ES-I3 (cell line): ENCODE measurements at regions not wholly inside any gene's neighbourhood (a gene's known extent, or its start where the extent isn't known, plus 50 kb on each side); places are given as distances from the start of the nearest gene placed in this dataset.

ENCODE experiments used
- H3K36me3 ChIP-seq: 2 replicates; pipeline ENCODE4 v1.6.1; 2013; ENCODE audit warnings: mild to moderate bottlenecking, low read length, control low read depth, moderate library complexity; ENCODE audit not compliant: insufficient read depth
- H3K4me1 ChIP-seq: 2 replicates; pipeline ENCODE4 v1.6.1; 2013; ENCODE audit warnings: mild to moderate bottlenecking, control low read depth, low read length; ENCODE audit not compliant: insufficient read depth
- H3K9ac ChIP-seq: 2 replicates; pipeline ENCODE4 v1.6.1; 2013; ENCODE audit warnings: low read depth, mild to moderate bottlenecking, low read length, moderate library complexity
- H3K9me3 ChIP-seq: 2 replicates; pipeline ENCODE4 v1.6.1; 2013; ENCODE audit warnings: mild to moderate bottlenecking, low read length, moderate library complexity; ENCODE audit not compliant: control insufficient read depth, insufficient read depth

- Histone ChIP-seq H3K4me1 (peaks cover 3% of the 10 kb centered on the region), H3K9me3 (no peaks in the 10 kb centered on the region), H3K36me3 (no peaks in the 10 kb centered on the region), H3K9ac (peak overlapping the region; percentile 66; the same call in 1 of the 2 replicates)
Observed at GRCh38 chr18:26656431-26656943, 108.1 kb upstream of the KCTD1 start.

DNA sequence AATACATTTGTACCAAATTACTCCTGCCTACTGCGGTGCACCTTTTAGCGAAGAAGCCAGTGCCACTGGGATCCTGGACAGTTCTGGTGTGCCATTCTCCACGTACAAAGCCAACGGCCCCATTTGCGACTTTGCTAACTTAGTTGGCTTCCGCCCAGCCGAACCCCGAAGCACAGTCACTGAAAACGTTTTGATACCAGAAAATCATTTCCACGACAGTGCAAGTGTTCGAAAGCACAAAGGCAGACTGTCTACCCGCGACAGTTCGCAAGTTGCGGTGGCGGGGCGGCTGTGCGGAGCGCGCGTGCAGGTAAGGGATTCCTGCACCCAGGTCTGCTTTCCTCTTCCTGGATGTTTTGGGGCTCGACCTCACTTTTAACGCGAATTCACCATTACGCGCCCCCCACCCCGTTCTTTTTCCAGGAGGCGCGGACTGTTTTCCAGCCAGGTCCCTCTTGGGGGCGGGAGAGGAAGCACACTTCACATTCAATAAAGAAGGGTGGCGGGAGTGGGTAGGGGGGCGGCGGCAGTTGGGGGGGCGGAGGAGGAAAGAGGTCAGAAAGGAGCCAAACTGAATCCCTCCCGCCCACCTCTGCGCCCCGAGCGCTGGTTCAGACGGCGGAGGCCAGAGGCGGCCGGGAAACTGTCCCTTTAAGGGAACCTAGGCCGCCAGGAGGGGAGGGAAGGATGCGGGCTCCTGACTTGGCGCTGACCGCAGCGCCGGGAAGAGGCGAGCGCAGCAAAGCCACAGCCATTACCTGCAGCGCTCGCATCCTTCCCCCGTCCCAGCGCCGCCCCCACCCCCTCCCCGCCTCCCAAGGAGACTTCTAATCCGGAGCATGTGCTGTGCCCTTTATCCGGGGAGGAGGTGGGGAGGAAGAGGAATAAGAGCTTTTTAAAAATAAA, 107.4 kb upstream of the KCTD1 start:
- Histone ChIP-seq H3K9ac (peak overlapping the region; percentile 66), H3K9me3 (no peaks in the 10 kb centered on the region), H3K36me3 (no peaks in the 10 kb centered on the region)

DNA sequence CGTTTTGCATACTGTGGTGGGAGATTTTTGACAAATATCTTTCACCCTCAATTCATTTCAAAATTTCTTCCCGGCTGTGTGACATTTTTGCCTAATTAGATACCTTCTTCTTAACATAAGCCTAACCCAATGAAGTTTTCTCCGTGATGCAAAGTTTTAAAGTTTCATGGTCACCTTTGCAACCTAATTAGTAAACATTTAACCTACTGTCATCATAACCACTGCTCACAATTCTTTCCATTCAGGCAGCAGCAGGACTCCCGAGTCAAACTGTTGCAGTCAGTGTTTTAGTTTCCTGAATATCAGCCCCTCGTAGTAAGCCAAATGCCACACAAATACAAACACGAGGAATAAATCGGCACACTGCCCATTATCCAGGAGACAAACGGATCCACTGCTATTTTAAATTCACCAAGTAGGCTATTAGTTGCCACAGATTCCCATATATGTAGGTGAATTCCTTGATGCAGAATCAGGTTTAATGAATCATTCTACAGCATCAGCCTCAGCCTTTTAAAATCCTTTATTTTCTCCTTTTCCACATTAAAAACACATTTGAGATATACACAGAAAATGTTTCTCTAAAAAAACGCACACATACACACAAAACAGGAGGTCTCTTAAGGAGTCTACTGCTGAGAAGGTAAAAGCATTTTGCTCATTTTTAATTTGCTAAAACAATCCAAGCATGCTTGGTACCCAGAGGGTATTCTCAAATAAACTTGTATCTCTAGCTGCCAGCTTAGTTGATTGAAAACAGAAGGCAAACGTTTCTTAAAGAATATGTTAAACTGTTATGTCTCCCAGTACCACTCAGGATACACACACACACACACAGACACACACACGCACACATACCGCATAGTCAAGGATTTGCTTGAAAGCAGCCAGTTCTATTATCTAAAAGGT, 106.5 kb upstream of the KCTD1 start:
- Histone ChIP-seq H3K36me3 (no peaks in the 10 kb centered on the region), H3K4me1 (peaks cover 3% of the 10 kb centered on the region), H3K9me3 (no peaks in the 10 kb centered on the region), H3K9ac (peak overlapping the region; percentile 65; the same call in 1 of the 2 replicates)

More for the DNA sequence above, 107.4 kb upstream of the KCTD1 start:
- peaks cover 3% of the 10 kb centered on the region for H3K4me1 ChIP-seq

DNA sequence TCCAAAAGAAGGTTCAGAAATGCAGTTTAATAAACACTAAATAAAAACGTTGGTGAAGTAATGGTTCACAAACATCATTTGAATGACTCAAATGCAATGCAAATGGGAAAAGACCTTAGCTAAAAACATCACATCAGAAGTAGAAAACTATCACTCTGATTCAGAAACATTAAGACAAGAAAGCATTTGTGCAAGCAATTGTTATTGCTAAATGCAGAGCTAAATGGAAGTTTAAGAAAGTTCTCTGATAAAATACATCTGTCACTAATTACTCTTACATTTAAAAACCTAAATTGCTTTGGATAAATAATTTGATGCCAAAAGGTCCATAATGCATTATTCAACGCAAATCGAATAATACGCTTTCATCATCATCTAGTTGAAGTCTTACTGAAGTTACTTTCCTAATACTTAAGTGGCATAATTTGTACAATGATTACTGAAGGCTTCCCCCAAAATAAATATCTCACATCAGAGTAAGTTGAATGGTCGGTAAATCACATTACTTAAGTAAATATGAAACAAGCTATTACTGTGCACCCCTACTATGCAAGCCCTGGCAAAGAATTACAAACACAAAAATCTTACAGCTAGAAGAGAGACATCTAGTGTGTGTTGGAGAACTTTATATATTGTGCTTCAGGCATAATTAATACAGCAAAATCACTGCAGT, 105.7 kb upstream of the KCTD1 start:
- no peaks in the 10 kb centered on the region for H3K36me3 ChIP-seq
- no peaks in the 10 kb centered on the region for H3K9me3 ChIP-seq
- peaks cover 3% of the 10 kb centered on the region for H3K4me1 ChIP-seq
- H3K9ac ChIP-seq, result no peak overlapping the region

DNA sequence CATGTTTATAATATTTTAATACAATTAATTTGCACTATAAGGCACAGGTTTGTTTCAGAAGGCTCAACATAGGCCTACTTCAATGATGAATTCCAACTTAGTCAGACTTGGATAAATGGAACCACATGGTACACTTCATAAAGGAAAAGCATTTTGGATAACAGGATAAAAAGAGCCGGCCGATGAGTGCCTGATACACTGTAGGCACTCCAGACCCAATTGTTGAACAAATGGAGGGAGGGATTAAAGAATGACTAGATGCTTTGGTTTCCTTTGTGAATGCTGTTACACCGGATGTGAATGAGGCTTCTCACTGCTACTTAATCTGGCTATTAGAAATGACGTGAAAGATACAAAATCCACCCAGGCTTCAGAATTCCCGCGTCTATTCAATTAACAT, 104.1 kb upstream of the KCTD1 start:
- Histone ChIP-seq H3K9me3 (no peaks in the 10 kb centered on the region), H3K4me1 (no peaks in the 10 kb centered on the region; the same call in 1 of the 2 replicates), H3K9ac (no peak overlapping the region), H3K36me3 (no peaks in the 10 kb centered on the region)

DNA sequence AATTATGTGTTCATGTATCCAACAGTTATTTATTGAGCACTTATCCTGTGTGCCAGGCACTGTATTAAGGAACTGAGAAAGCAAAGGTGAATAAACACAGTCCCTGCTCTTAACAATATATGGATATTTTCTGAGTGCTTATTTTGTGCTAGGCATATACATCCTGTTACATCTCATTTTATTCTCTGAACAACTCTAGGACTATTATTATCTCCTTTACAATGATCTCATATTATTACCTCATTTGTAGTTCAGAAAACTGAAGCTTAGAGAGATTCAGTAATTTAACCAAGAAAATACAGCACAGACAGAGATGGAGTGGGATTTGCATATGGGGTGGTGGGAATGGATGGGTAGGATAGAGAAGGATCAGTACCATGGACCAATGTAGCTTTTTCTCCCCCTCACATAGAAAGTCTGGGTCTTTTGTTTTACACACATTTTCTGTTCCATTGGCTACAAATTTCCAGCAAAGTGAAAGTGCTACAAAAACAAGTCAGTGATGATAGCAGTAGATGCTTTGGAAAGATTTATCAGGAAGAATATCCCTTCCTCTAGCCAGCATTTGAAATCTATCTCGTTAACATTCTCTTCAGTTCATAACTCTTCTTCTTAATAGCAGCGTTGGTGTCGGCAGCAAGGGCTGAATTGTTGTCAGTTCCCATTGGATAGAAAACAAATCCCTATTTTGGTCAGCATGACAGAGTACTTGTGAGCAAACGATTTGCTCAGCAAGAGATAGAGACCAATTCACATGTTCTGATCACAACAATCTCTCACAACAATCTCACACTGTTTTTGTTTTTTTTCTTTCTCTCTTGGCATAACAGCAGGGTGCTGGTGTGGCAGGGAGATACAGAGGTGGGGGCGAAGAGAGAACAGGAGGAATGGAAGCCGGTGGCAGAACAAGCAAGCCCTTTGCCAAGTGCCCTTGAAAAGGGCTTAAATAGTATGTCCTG, 102.2 kb upstream of the KCTD1 start:
- H3K9ac ChIP-seq, result no peak overlapping the region
- no peaks in the 10 kb centered on the region for H3K36me3 ChIP-seq
- H3K9me3 ChIP-seq, result no peaks in the 10 kb centered on the region
- no peaks in the 10 kb centered on the region; the same call in 1 of the 2 replicates for H3K4me1 ChIP-seq

- Histone ChIP-seq H3K9me3 (no peaks in the 10 kb centered on the region), H3K9ac (no peak overlapping the region), H3K36me3 (no peaks in the 10 kb centered on the region), H3K4me1 (no peaks in the 10 kb centered on the region; the same call in 1 of the 2 replicates)
Observed at GRCh38 chr18:26649193-26649543, 100.8 kb upstream of the KCTD1 start.

DNA sequence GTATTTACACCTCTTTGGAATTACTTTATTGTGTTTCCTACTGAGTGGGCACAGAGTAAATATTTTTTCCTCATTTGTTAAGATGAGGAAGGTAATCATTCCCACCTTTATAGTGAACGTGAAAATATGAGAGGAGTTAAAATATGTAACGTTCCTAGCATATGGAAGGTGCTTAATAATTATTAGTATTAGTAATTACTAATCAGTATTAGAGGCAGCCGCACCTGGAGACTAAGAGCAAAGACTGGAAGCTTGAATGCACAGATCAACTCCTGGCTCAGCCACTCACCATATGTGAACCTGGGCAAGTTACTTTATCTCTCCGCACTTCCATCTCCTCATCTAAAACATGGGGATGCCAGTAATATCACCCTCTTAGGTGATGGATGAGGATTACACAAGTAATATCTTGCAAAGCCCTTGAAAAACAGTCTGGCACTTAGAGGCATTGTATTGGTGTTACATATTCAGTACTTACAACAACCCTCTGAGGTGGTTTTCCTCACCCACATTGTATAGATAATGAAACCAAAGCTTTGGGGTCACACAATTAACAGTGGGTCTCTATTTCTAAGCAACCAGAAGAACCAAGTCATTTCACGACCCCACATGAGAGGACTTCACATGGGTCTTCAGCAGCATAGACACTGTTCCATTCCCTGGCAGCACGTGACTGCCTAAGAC, 100.3 kb upstream of the KCTD1 start:
- Histone ChIP-seq H3K36me3 (no peaks in the 10 kb centered on the region), H3K9ac (no peak overlapping the region), H3K9me3 (no peaks in the 10 kb centered on the region), H3K4me1 (no peaks in the 10 kb centered on the region; the same call in 1 of the 2 replicates)

- no peak overlapping the region for H3K9ac ChIP-seq
- H3K36me3 ChIP-seq, result no peaks in the 10 kb centered on the region
- no peaks in the 10 kb centered on the region for H3K9me3 ChIP-seq
- no peaks in the 10 kb centered on the region; the same call in 1 of the 2 replicates for H3K4me1 ChIP-seq
Observed at GRCh38 chr18:26646901-26647300, 98.5 kb upstream of the KCTD1 start.

- H3K4me1 ChIP-seq, result no peaks in the 10 kb centered on the region
- no peaks in the 10 kb centered on the region for H3K9me3 ChIP-seq
- no peaks in the 10 kb centered on the region for H3K36me3 ChIP-seq
- H3K9ac ChIP-seq, result no peak overlapping the region
Observed at GRCh38 chr18:26642440-26643348, 94.3 kb upstream of the KCTD1 start.

GRCh38 chr18:26640541-26640940, 92.2 kb upstream of the KCTD1 start:
- Histone ChIP-seq H3K36me3 (no peaks in the 10 kb centered on the region), H3K9me3 (no peaks in the 10 kb centered on the region), H3K4me1 (no peaks in the 10 kb centered on the region), H3K9ac (no peak overlapping the region)

- H3K36me3 ChIP-seq, result no peaks in the 10 kb centered on the region
- H3K4me1 ChIP-seq, result no peaks in the 10 kb centered on the region
- H3K9ac ChIP-seq, result no peak overlapping the region
- H3K9me3 ChIP-seq, result no peaks in the 10 kb centered on the region
Observed at GRCh38 chr18:26639149-26639548, 90.8 kb upstream of the KCTD1 start.
